ENCODE measurements at regions not wholly inside any gene's neighbourhood (a gene's known extent, or its start where the extent isn't known, plus 50 kb on each side); places are given as distances from the start of the nearest gene placed in this dataset.

- TF ChIP-seq EZH2phosphoT487 (IDR thresholded peaks at IDR 0.05; ENCODE audit: insufficient read depth, low read depth), result no peak
- TF ChIP-seq EZH2 (IDR thresholded peaks at IDR 0.05; ENCODE audit: insufficient read depth, poor library complexity, severe bottlenecking), result no peak
Measured at GRCh38 chr15:34512628-34513027, 70.8 kb downstream of the GOLGA8B start.
